Stomach (tissue), 8 donors: ENCODE measurements at regions not wholly inside any gene's neighbourhood (a gene's known extent, or its start where the extent isn't known, plus 50 kb on each side); places are given as distances from the start of the nearest gene placed in this dataset.

Experiments
- DNase-seq, 2 donors: peaks; one replicate each; pipeline versions ENCODE4 v3.0.0 to v3.0.0-alpha.2; 2013 to 2019
- H3K27ac ChIP-seq, 5 donors: fragments of 200-600 bp in 4 of 5; sonication (generic) in 4 of 5; one replicate each; pipeline ENCODE4 v1.5.1; 2013 to 2019; ENCODE audit warnings: mild to moderate bottlenecking in 1 of 5, moderate library complexity in 1 of 5
- H3K27me3 ChIP-seq, 3 donors: fragments of 200-600 bp; sonication (generic); one replicate each; pipeline ENCODE4 v1.5.1; 2017 to 2019; ENCODE audit warnings: mixed run types in 1 of 3
- H3K36me3 ChIP-seq, 4 donors: fragments of 200-600 bp; sonication (generic); 1 replicate in 3 of 4; 2 replicates in 1 of 4; pipeline ENCODE4 v1.5.1; 2016 to 2019
- H3K4me1 ChIP-seq, 4 donors: fragments of 200-600 bp; sonication (generic); one replicate each; pipeline ENCODE4 v1.5.1; 2016 to 2019
- H3K4me3 ChIP-seq, 4 donors: fragments of 200-600 bp; sonication (generic) in 3 of 4; one replicate each; pipeline ENCODE4 v1.5.1; 2016 to 2019; ENCODE audit warnings: mild to moderate bottlenecking in 1 of 4
- H3K9me3 ChIP-seq, 4 donors: fragments of 200-600 bp; sonication (generic); one replicate each; pipeline ENCODE4 v1.5.1; 2016 to 2019
- EP300 ChIP-seq: sonication (generic); formaldehyde crosslinking; IDR thresholded peaks from one replicate; pipeline ENCODE4 v1.6.1; 2017; ENCODE audit warnings: antibody characterized with exemption
- POLR2A ChIP-seq, 4 donors: fragments of 450-650 bp; IDR thresholded peaks; one replicate each; pipeline ENCODE4 v1.6.1; 2016; ENCODE audit warnings: antibody characterized with exemption in 4 of 4, control low read depth in 2 of 4, mild to moderate bottlenecking in 1 of 4, moderate library complexity in 1 of 4
- POLR2AphosphoS5 ChIP-seq, 3 donors: sonication (generic); formaldehyde crosslinking; IDR thresholded peaks; one replicate each; pipeline ENCODE4 v1.6.1; 2016; ENCODE audit warnings: antibody characterized with exemption in 3 of 3
- WGBS, 5 donors: extraction: QIAGEN DNeasy Blood & Tissue Kit in 3 of 5; methylation state at CpG; one replicate each; pipeline versions ENCODE4 v1.1.5 to v1.1.7; 2013 to 2018; 5-methylcytosine and 5-hydroxymethylcytosine counted together
- intact Hi-C: fragments of 100-400 bp; cut with DNase I; formaldehyde crosslinking; loops from one replicate; pipeline ENCODE4 v1.15.1; 2023; ENCODE audit warnings: low total_unique reads
- TF ChIP-seq, protein P1 (sequence below), 7 experiments: fragments of 450-650 bp in 4 of 7; fragments of 200-600 bp in 3 of 7; sonication (generic) in 3 of 7; IDR thresholded peaks; one replicate each; pipeline ENCODE4 v1.5.1; 2016 to 2019; ENCODE audit warnings: antibody characterized with exemption in 7 of 7, control low read depth in 2 of 7, mild to moderate bottlenecking in 1 of 7
- donor health status: healthy with polysubstance abuse.
- donor health status: Bipolar disorder and iron deficiency.
- donor health status: healthy.

DNA sequence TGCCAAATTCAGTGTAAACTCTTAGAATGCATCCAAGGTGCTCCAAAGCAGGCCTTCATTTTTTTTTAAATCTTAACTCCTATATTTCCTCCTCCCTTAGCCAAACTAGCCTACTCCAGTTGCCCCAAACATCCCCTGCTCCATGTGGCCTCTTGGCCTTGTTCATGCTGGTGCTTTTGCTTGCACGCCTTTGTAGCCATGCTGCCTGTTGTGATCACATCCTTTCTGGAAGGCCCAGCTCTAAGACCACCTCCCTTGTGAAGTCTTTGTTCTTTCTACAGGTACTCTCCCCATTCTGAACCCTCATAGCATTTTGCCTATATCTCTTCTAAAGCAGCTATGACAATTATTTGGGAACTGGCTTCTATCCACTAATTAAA lies 375.3 kb upstream of the NFE2L3 start:
- TF ChIP-seq POLR2AphosphoS5 (IDR thresholded peaks at IDR 0.05) (no peak), EP300 (no peak), POLR2A (IDR thresholded peaks at IDR 0.05) (no peak)
- TF ChIP-seq, protein P1, sequence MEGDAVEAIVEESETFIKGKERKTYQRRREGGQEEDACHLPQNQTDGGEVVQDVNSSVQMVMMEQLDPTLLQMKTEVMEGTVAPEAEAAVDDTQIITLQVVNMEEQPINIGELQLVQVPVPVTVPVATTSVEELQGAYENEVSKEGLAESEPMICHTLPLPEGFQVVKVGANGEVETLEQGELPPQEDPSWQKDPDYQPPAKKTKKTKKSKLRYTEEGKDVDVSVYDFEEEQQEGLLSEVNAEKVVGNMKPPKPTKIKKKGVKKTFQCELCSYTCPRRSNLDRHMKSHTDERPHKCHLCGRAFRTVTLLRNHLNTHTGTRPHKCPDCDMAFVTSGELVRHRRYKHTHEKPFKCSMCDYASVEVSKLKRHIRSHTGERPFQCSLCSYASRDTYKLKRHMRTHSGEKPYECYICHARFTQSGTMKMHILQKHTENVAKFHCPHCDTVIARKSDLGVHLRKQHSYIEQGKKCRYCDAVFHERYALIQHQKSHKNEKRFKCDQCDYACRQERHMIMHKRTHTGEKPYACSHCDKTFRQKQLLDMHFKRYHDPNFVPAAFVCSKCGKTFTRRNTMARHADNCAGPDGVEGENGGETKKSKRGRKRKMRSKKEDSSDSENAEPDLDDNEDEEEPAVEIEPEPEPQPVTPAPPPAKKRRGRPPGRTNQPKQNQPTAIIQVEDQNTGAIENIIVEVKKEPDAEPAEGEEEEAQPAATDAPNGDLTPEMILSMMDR (IDR thresholded peaks at IDR 0.05): no peak

DNA sequence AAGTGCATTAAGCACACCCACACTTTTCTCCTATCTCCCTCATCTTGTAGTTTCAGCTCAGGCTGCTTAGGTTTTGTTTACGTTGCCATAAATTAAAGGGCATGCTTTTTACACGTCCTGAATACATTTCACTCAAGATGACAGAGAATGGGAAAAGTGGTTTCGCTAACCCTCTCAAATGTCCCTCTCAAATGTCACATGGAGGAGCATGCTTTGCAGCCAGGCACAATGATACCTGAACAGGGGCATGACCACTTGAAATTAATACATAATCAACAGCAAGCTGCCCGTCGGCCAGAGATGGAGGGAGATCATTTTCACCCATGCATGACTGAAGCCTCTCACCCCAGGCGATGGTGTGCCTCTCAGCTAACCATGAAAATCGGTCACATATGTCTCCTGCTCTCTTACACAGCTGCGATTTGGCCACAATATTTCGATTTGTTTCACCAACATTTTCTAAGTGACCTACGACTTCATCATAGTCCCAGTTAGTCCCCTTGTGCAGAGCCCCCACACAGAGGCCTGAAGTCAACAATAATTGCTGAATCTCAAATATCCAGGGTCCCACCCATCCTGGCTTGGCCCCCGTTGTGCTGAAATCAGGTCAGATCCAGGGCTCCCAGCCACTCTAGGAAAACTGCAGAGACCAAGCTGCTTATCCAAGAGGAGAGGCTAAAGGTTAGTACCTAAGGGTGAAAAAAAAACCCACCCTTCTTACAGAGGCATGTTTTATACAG lies 373.9 kb upstream of the NFE2L3 start:
- Histone ChIP-seq H3K4me3 (no peak overlapping the region), H3K27ac (no peak overlapping the region), H3K27me3 (no peaks in the 10 kb centered on the region), H3K36me3 (no peaks in the 10 kb centered on the region), H3K9me3 (no peaks in the 10 kb centered on the region), H3K4me1 (peaks cover 0 to 6% (median 0%) of the 10 kb centered on the region in 4 donors)
- no peak for DNase-seq
- 53 to 73% (median 60%) methylated on average over 11 of the region's 11 CpGs for WGBS, 5 donors
- TF ChIP-seq EP300 (no peak), POLR2A (IDR thresholded peaks at IDR 0.05) (no peak), POLR2AphosphoS5 (IDR thresholded peaks at IDR 0.05) (no peak)
- TF ChIP-seq, protein P1 (IDR thresholded peaks at IDR 0.05): no peak
- intact Hi-C loops: no loop called here

More for the DNA sequence above, 375.3 kb upstream of the NFE2L3 start:
- intact Hi-C loops: no loop called here
- Histone ChIP-seq H3K4me3 (no peak overlapping the region), H3K4me1 (peaks cover 0 to 6% (median 0%) of the 10 kb centered on the region in 4 donors), H3K27me3 (no peaks in the 10 kb centered on the region), H3K27ac (peak overlapping the region in 1 of 5 donors; percentile 3), H3K9me3 (no peaks in the 10 kb centered on the region), H3K36me3 (no peaks in the 10 kb centered on the region)
- 75 to 90% (median 85%) methylated on average over 1 of the region's 1 CpG for WGBS, 5 donors
- DNase-seq: no peak

DNA sequence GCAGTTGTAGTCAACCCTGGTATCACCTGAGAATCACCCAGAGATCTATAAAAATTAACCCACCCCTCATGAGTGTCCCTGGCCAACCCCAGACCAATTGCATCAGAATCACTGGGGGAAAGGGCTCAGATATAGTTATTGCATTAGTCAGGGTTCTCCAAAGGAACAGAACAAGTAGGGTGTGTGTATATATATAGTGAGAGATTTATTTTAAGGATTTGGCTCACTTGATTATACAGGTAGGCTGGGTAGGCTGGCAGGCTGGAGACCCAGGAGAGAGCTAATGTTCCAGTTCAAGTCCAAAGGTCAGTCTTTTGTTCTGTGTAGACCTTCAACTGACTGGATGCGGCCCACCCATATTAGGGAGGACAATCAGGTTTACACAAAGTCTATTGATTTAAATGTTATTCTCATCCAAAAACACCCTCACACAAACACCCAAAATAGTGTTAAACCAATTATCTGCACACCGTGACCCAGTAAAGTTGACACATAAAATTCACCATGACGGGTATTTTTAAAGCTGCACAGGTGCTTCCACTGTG lies 372.9 kb upstream of the NFE2L3 start:
- no peak for TF ChIP-seq EP300
- TF ChIP-seq, protein P1 (IDR thresholded peaks at IDR 0.05): no peak
- TF ChIP-seq POLR2AphosphoS5 (IDR thresholded peaks at IDR 0.05): no peak
- TF ChIP-seq POLR2A (IDR thresholded peaks at IDR 0.05): no peak
- H3K9me3 ChIP-seq: no peaks in the 10 kb centered on the region
- H3K27me3 ChIP-seq: no peaks in the 10 kb centered on the region
- intact Hi-C loops: no loop called here
- H3K36me3 ChIP-seq: no peaks in the 10 kb centered on the region
- 80 to 96% (median 89%) methylated on average over 3 of the region's 3 CpGs for WGBS, 5 donors
- no peak overlapping the region for H3K27ac ChIP-seq
- no peak for DNase-seq
- no peak overlapping the region for H3K4me3 ChIP-seq
- H3K4me1 ChIP-seq: peaks cover 0 to 6% (median 0%) of the 10 kb centered on the region in 4 donors

DNA sequence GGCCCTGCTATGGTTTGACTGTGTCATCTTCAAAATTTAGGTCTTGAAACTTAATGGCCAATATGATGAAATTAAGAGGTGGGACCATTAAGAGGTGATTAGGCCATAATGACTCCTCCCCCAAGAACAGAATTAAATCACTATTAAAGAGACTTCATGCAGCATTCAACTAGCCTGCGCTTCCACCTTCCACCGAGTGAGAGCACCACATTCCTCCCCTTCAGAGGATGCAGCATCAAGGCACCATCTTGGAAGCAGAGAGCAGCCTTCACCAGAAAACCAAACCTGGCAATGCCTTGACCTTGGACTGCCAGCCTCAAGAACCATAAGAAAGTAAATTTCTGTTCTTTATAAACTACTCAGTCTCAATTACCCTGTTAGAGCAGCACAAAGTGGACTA lies 371.1 kb upstream of the NFE2L3 start:
- TF ChIP-seq EP300 (no peak), POLR2AphosphoS5 (IDR thresholded peaks at IDR 0.05) (no peak), POLR2A (IDR thresholded peaks at IDR 0.05) (no peak)
- TF ChIP-seq, protein P1 (IDR thresholded peaks at IDR 0.05): no peak
- no peak for DNase-seq

More for the DNA sequence above, 371.1 kb upstream of the NFE2L3 start:
- Histone ChIP-seq H3K27ac (no peak overlapping the region), H3K27me3 (no peaks in the 10 kb centered on the region), H3K36me3 (no peaks in the 10 kb centered on the region), H3K9me3 (no peaks in the 10 kb centered on the region), H3K4me3 (no peak overlapping the region), H3K4me1 (peaks cover 0 to 6% (median 0%) of the 10 kb centered on the region in 4 donors)
- WGBS, 5 donors: 92 to 98% (median 97%) methylated on average over 2 of the region's 2 CpGs
- intact Hi-C loops: no loop called here
